Activated CD8-positive, alpha-beta memory T cell treated with anti-CD3 and anti-CD28 coated beads, Interleukin-2, amount 50 U/mL, for 1 hour (primary cell): ENCODE measurements at regions not wholly inside any gene's neighbourhood (a gene's known extent, or its start where the extent isn't known, plus 50 kb on each side); places are given as distances from the start of the nearest gene placed in this dataset.

ENCODE experiments used
- DNase-seq: peaks from one replicate; pipeline ENCODE4 v3.0.0-alpha.2; 2020; ENCODE audit errors: extremely low read depth

GRCh38 chr4:181265370-181265769 lies 977.8 kb upstream of the TENM3 start:
- no peak for DNase-seq

GRCh38 chr4:181271116-181271640 lies 972.0 kb upstream of the TENM3 start:
- no peak for DNase-seq

- DNase-seq, result no peak
Observed at GRCh38 chr4:181272422-181272821, 970.8 kb upstream of the TENM3 start.

GRCh38 chr4:181278941-181279340 lies 964.3 kb upstream of the TENM3 start:
- DNase-seq, result no peak

GRCh38 chr4:181281451-181281850 lies 961.8 kb upstream of the TENM3 start:
- DNase-seq, result no peak

- DNase-seq, result no peak
Observed at GRCh38 chr4:181289198-181289597, 954.0 kb upstream of the TENM3 start.

- DNase-seq, result no peak
Observed at GRCh38 chr4:181291615-181292014, 951.6 kb upstream of the TENM3 start.

- no peak for DNase-seq
Observed at GRCh38 chr4:181293014-181293413, 950.2 kb upstream of the TENM3 start.

- DNase-seq, result no peak
Observed at GRCh38 chr4:181293541-181293940, 949.7 kb upstream of the TENM3 start.

- no peak for DNase-seq
Observed at GRCh38 chr4:181294421-181294820, 948.8 kb upstream of the TENM3 start.

- no peak for DNase-seq
Observed at GRCh38 chr4:181301735-181302710, 941.2 kb upstream of the TENM3 start.

GRCh38 chr4:181307824-181308223 lies 935.4 kb upstream of the TENM3 start:
- DNase-seq, result no peak

GRCh38 chr4:181308476-181309312 lies 934.5 kb upstream of the TENM3 start:
- DNase-seq, result no peak

GRCh38 chr4:181312066-181312465 lies 931.1 kb upstream of the TENM3 start:
- no peak for DNase-seq

GRCh38 chr4:181319629-181320028 lies 923.6 kb upstream of the TENM3 start:
- DNase-seq, result no peak

GRCh38 chr4:181323061-181323460 lies 920.1 kb upstream of the TENM3 start:
- DNase-seq, result no peak

- no peak for DNase-seq
Observed at GRCh38 chr4:181330654-181331201, 912.5 kb upstream of the TENM3 start.

GRCh38 chr4:181331214-181331613 lies 912.0 kb upstream of the TENM3 start:
- DNase-seq, result no peak

GRCh38 chr4:181345931-181346330 lies 897.3 kb upstream of the TENM3 start:
- DNase-seq, result no peak

GRCh38 chr4:181350615-181351415 lies 892.4 kb upstream of the TENM3 start:
- no peak for DNase-seq

GRCh38 chr4:181364504-181364903 lies 878.7 kb upstream of the TENM3 start:
- DNase-seq, result no peak
